Esophagus squamous epithelium (tissue), 5 donors: ENCODE measurements at regions not wholly inside any gene's neighbourhood (a gene's known extent, or its start where the extent isn't known, plus 50 kb on each side); places are given as distances from the start of the nearest gene placed in this dataset.

Experiments used
- DNase-seq: peaks from one replicate; lab custom pipeline; 2025; lab: John Stamatoyannopoulos, UW
- H3K27ac ChIP-seq, 4 donors: fragments of 200-600 bp; sonication (generic); one replicate each; pipeline ENCODE4 v1.5.1; 2016 to 2019; ENCODE audit warnings: mild to moderate bottlenecking in 1 of 4
- H3K27me3 ChIP-seq, 4 donors: fragments of 200-600 bp; sonication (generic); 1 replicate in 3 of 4; 2 replicates in 1 of 4; pipeline versions ENCODE4 v1.5.1 to v1.6.0; 2017 to 2021; ENCODE audit warnings: antibody characterized with exemption in 1 of 4
- H3K36me3 ChIP-seq, 3 donors: fragments of 200-600 bp; sonication (generic); one replicate each; pipeline ENCODE4 v1.5.1; 2016 to 2019
- H3K4me1 ChIP-seq, 3 donors: fragments of 200-600 bp; sonication (generic); one replicate each; pipeline ENCODE4 v1.5.1; 2017 to 2019
- H3K4me3 ChIP-seq, 4 donors: fragments of 200-600 bp; sonication (generic); 1 replicate in 3 of 4; 2 replicates in 1 of 4; pipeline ENCODE4 v1.5.1; 2016 to 2019; ENCODE audit warnings: mild to moderate bottlenecking in 2 of 4, moderate library complexity in 1 of 4
- H3K9me3 ChIP-seq, 3 donors: fragments of 200-600 bp; sonication (generic); one replicate each; pipeline ENCODE4 v1.5.1; 2016 to 2019
- CTCF ChIP-seq, 6 experiments: fragments of 450-650 bp in 4 of 6; fragments of 200-600 bp in 2 of 6; sonication (generic) in 2 of 6; IDR thresholded peaks; one replicate each; pipeline ENCODE4 v1.5.1; 2016 to 2019; ENCODE audit warnings: antibody characterized with exemption in 6 of 6, mild to moderate bottlenecking in 4 of 6, moderate library complexity in 4 of 6
- POLR2A ChIP-seq, 4 donors: fragments of 450-650 bp; IDR thresholded peaks; one replicate each; pipeline ENCODE4 v1.6.1; 2017; ENCODE audit warnings: antibody characterized with exemption in 4 of 4, mild to moderate bottlenecking in 4 of 4, moderate library complexity in 3 of 4
- WGBS, 2 donors: methylation state at CpG; one replicate each; pipeline ENCODE4 v1.1.5; 2018; 5-methylcytosine and 5-hydroxymethylcytosine counted together
- intact Hi-C: fragments of 100-400 bp; cut with DNase I; formaldehyde crosslinking; loops from one replicate; pipeline ENCODE4 v1.15.0; 2022
- donor health status: DM: yes; HTN: yes; CAD: no.

- no peak for TF ChIP-seq CTCF (IDR thresholded peaks at IDR 0.05)
- TF ChIP-seq POLR2A (IDR thresholded peaks at IDR 0.05) = no peak
- 57 to 58% methylated on average over 2 of the region's 2 CpGs for WGBS, 2 donors
- DNase-seq = no peak
- H3K27ac ChIP-seq = no peak overlapping the region
- intact Hi-C loops = no loop called here
- H3K4me1 ChIP-seq = no peaks in the 10 kb centered on the region
- H3K27me3 ChIP-seq = no peaks in the 10 kb centered on the region
- H3K9me3 ChIP-seq = no peaks in the 10 kb centered on the region
- no peak overlapping the region for H3K4me3 ChIP-seq
- H3K36me3 ChIP-seq = no peaks in the 10 kb centered on the region
Measured at GRCh38 chr9:25517701-25518100, 160.5 kb downstream of the TUSC1 start.

GRCh38 chr9:25513509-25514033, 164.7 kb downstream of the TUSC1 start:
- no peak for DNase-seq

GRCh38 chr9:25505644-25506043, 172.6 kb downstream of the TUSC1 start:
- Histone ChIP-seq H3K27ac (no peak overlapping the region), H3K4me3 (no peak overlapping the region), H3K27me3 (no peaks in the 10 kb centered on the region), H3K9me3 (peaks cover 0 to 27% (median 4%) of the 10 kb centered on the region in 3 donors), H3K36me3 (no peaks in the 10 kb centered on the region), H3K4me1 (no peaks in the 10 kb centered on the region)
- 22 to 29% methylated on average over 1 of the region's 1 CpG for WGBS, 2 donors
- TF ChIP-seq CTCF (IDR thresholded peaks at IDR 0.05) (no peak), POLR2A (IDR thresholded peaks at IDR 0.05) (no peak)
- intact Hi-C loops = no loop called here
- DNase-seq = no peak

More at GRCh38 chr9:25513509-25514033, 164.7 kb downstream of the TUSC1 start:
- Histone ChIP-seq H3K9me3 (no peaks in the 10 kb centered on the region), H3K36me3 (no peaks in the 10 kb centered on the region), H3K27ac (no peak overlapping the region), H3K27me3 (no peaks in the 10 kb centered on the region), H3K4me3 (no peak overlapping the region), H3K4me1 (no peaks in the 10 kb centered on the region)
- TF ChIP-seq POLR2A (IDR thresholded peaks at IDR 0.05) (no peak), CTCF (IDR thresholded peaks at IDR 0.05) (no peak)
- WGBS, 2 donors = 44 to 48% methylated on average over 3 of the region's 3 CpGs
- intact Hi-C loops = no loop called here

- intact Hi-C loops = no loop called here
- Histone ChIP-seq H3K4me1 (no peaks in the 10 kb centered on the region), H3K36me3 (no peaks in the 10 kb centered on the region), H3K27me3 (no peaks in the 10 kb centered on the region), H3K4me3 (no peak overlapping the region), H3K27ac (no peak overlapping the region), H3K9me3 (no peaks in the 10 kb centered on the region)
- TF ChIP-seq POLR2A (IDR thresholded peaks at IDR 0.05) (no peak), CTCF (IDR thresholded peaks at IDR 0.05) (no peak)
- DNase-seq = no peak
- WGBS, 2 donors = 44 to 47% methylated on average over 1 of the region's 1 CpG
Measured at GRCh38 chr9:25481372-25481771, 196.9 kb downstream of the TUSC1 start.

GRCh38 chr9:25480696-25481095, 197.5 kb downstream of the TUSC1 start:
- no peak for DNase-seq
- no peak for TF ChIP-seq CTCF (IDR thresholded peaks at IDR 0.05)
- TF ChIP-seq POLR2A (IDR thresholded peaks at IDR 0.05) = no peak
- Histone ChIP-seq H3K4me3 (no peak overlapping the region), H3K27ac (no peak overlapping the region), H3K27me3 (no peaks in the 10 kb centered on the region), H3K36me3 (no peaks in the 10 kb centered on the region), H3K4me1 (no peaks in the 10 kb centered on the region), H3K9me3 (no peaks in the 10 kb centered on the region)
- intact Hi-C loops = no loop called here
